ENCODE measurements at regions not wholly inside any gene's neighbourhood (a gene's known extent, or its start where the extent isn't known, plus 50 kb on each side); places are given as distances from the start of the nearest gene placed in this dataset.

GRCh38 chr2:129585760-129586159 lies 393.7 kb upstream of the RAB6C start:
- Histone ChIP-seq H3K4me1 (ENCODE audit: control insufficient read depth, extremely low read depth, insufficient read depth, low read length) (no peaks in the 10 kb centered on the region), H3K36me3 (ENCODE audit: control insufficient read depth, insufficient read depth, low read length) (no peaks in the 10 kb centered on the region), H4K20me1 (ENCODE audit: control insufficient read depth, extremely low read depth, insufficient read depth, low read length) (no peaks in the 10 kb centered on the region), H3K79me2 (ENCODE audit: control insufficient read depth, insufficient read depth, low read length) (no peaks in the 10 kb centered on the region), H3K9ac (ENCODE audit: insufficient read depth, low read length) (no peak overlapping the region), H2AFZ (ENCODE audit: low read length) (no peak overlapping the region), H3K27ac (ENCODE audit: insufficient read depth, low read length) (no peak overlapping the region), H3K4me3 (replicated peaks in 1 of 4; ENCODE audit: control extremely low read depth in 1 of 4, insufficient read depth in 1 of 4, low read depth in 3 of 4, low read length in 4 of 4) (no peak overlapping the region), H3K27me3 (ENCODE audit: control insufficient read depth, insufficient read depth, low read length) (no peaks in the 10 kb centered on the region), H3K4me2 (ENCODE audit: extremely low read depth, insufficient read depth, low read length) (no peak overlapping the region), H3K9me3 (ENCODE audit: control insufficient read depth, insufficient read depth, low read depth, low read length) (no peaks in the 10 kb centered on the region)
- no peak for TF ChIP-seq EZH2 (IDR thresholded peaks at IDR 0.05; ENCODE audit: low read length, missing control alignments)
- TF ChIP-seq CTCF (conservative IDR thresholded peaks at IDR 0.05 in 1 of 2, IDR thresholded peaks at IDR 0.05 in 1 of 2; ENCODE audit: low read depth in 1 of 2, low read length in 2 of 2): no peak
- DNase-seq (ENCODE audit: low read depth in 2 of 2): no peak

- no peak for DNase-seq (ENCODE audit: low read depth in 2 of 2)
- H4K20me1 ChIP-seq (ENCODE audit: control insufficient read depth, extremely low read depth, insufficient read depth, low read length): no peaks in the 10 kb centered on the region
- no peak overlapping the region for H2AFZ ChIP-seq (ENCODE audit: low read length)
- H3K79me2 ChIP-seq (ENCODE audit: control insufficient read depth, insufficient read depth, low read length): no peaks in the 10 kb centered on the region
- no peak overlapping the region for H3K4me3 ChIP-seq (replicated peaks in 1 of 4; ENCODE audit: control extremely low read depth in 1 of 4, insufficient read depth in 1 of 4, low read depth in 3 of 4, low read length in 4 of 4)
- no peak for TF ChIP-seq CTCF (conservative IDR thresholded peaks at IDR 0.05 in 1 of 2, IDR thresholded peaks at IDR 0.05 in 1 of 2; ENCODE audit: low read depth in 1 of 2, low read length in 2 of 2)
- TF ChIP-seq EZH2 (IDR thresholded peaks at IDR 0.05; ENCODE audit: low read length, missing control alignments): no peak
- no peaks in the 10 kb centered on the region for H3K4me1 ChIP-seq (ENCODE audit: control insufficient read depth, extremely low read depth, insufficient read depth, low read length)
- no peak overlapping the region for H3K4me2 ChIP-seq (ENCODE audit: extremely low read depth, insufficient read depth, low read length)
- no peaks in the 10 kb centered on the region for H3K27me3 ChIP-seq (ENCODE audit: control insufficient read depth, insufficient read depth, low read length)
- no peaks in the 10 kb centered on the region for H3K36me3 ChIP-seq (ENCODE audit: control insufficient read depth, insufficient read depth, low read length)
- no peak overlapping the region for H3K27ac ChIP-seq (ENCODE audit: insufficient read depth, low read length)
- no peaks in the 10 kb centered on the region for H3K9me3 ChIP-seq (ENCODE audit: control insufficient read depth, insufficient read depth, low read depth, low read length)
- H3K9ac ChIP-seq (ENCODE audit: insufficient read depth, low read length): no peak overlapping the region
Measured at GRCh38 chr2:129587426-129588064, 391.9 kb upstream of the RAB6C start.

GRCh38 chr2:129604560-129604959 lies 374.9 kb upstream of the RAB6C start:
- no peaks in the 10 kb centered on the region for H3K9me3 ChIP-seq (ENCODE audit: control insufficient read depth, insufficient read depth, low read depth, low read length)
- H3K4me3 ChIP-seq (replicated peaks in 1 of 4; ENCODE audit: control extremely low read depth in 1 of 4, insufficient read depth in 1 of 4, low read depth in 3 of 4, low read length in 4 of 4): no peak overlapping the region
- no peaks in the 10 kb centered on the region for H4K20me1 ChIP-seq (ENCODE audit: control insufficient read depth, extremely low read depth, insufficient read depth, low read length)
- DNase-seq (ENCODE audit: low read depth in 2 of 2): no peak
- no peak overlapping the region for H3K4me2 ChIP-seq (ENCODE audit: extremely low read depth, insufficient read depth, low read length)
- H3K9ac ChIP-seq (ENCODE audit: insufficient read depth, low read length): no peak overlapping the region
- TF ChIP-seq EZH2 (IDR thresholded peaks at IDR 0.05; ENCODE audit: low read length, missing control alignments): no peak
- TF ChIP-seq CTCF (conservative IDR thresholded peaks at IDR 0.05 in 1 of 2, IDR thresholded peaks at IDR 0.05 in 1 of 2; ENCODE audit: low read depth in 1 of 2, low read length in 2 of 2): no peak
- H2AFZ ChIP-seq (ENCODE audit: low read length): no peak overlapping the region
- H3K79me2 ChIP-seq (ENCODE audit: control insufficient read depth, insufficient read depth, low read length): no peaks in the 10 kb centered on the region
- H3K4me1 ChIP-seq (ENCODE audit: control insufficient read depth, extremely low read depth, insufficient read depth, low read length): no peaks in the 10 kb centered on the region
- H3K36me3 ChIP-seq (ENCODE audit: control insufficient read depth, insufficient read depth, low read length): no peaks in the 10 kb centered on the region
- no peak overlapping the region for H3K27ac ChIP-seq (ENCODE audit: insufficient read depth, low read length)
- H3K27me3 ChIP-seq (ENCODE audit: control insufficient read depth, insufficient read depth, low read length): no peaks in the 10 kb centered on the region
